SHP77 treated with DMSO at 0.1 percent for 48 hours (cell line): ENCODE measurements at regions not wholly inside any gene's neighbourhood (a gene's known extent, or its start where the extent isn't known, plus 50 kb on each side); places are given as distances from the start of the nearest gene placed in this dataset.
"Not testable (repeated sequence)": the region's sequence is repeated elsewhere in the genome, so short reads cannot be mapped to it uniquely, and the experiment has no call there.

Experiments used
- DNase-seq: peaks from one replicate; lab custom pipeline; 2025; lab: John Stamatoyannopoulos, UW

DNA sequence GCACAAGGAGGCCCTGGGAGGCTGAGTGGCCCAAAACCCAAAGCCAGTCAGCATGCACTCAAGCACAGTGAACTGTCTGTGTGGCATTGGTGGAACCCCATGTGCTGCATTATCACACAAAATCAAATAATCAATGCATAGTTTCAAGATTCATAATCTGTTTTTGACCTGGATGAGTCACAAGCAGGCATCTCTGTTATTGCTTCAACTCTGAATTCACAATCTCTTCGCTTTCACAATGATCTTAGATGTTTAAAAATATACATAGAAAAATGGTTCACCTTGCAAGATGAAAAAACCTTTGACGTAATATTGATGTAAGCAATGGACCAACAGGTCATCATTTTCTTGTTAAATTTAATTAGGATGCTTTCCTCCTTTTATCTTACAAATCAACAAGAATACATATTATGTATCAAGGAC is 455.4 kb downstream of the IRS2 start:
- no peak for DNase-seq

DNA sequence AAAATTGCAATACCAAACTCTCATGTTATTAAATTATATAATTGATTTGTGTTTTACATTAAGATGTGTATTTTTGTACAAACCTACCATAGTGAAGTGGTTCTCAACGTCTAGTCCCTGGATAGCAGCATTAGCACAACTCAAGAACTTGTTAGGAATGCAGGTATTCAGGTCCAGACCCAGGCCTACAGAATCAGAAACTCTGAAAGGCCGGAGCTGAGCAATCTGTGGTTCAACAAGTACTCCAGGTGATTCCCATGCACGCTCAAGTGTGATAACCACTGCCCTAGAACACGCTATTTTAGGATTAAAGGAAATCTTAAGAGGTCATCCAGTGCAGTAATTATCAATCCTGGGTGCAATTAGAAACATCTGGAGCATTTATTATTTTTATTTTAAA is 456.3 kb downstream of the IRS2 start:
- DNase-seq = no peak

DNA sequence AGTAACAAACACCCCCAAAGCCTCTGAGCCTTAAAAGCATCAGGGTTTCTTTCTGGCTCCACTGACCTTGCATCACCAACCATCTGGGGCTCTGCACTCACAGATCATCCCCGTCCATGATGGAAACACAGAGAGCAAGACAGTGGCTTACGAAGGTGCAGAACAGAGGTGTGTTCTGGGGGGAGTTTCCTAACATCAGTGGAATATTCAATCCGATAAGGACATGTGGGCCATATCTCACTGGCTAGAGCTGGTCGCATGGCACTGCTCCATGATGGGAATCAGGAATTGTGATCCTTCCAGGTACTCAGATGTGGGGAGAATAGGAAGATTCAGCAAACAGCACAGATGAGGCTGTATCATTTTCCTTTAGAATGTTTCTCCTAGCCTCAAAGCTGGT is 457.2 kb downstream of the IRS2 start:
- no peak for DNase-seq

DNA sequence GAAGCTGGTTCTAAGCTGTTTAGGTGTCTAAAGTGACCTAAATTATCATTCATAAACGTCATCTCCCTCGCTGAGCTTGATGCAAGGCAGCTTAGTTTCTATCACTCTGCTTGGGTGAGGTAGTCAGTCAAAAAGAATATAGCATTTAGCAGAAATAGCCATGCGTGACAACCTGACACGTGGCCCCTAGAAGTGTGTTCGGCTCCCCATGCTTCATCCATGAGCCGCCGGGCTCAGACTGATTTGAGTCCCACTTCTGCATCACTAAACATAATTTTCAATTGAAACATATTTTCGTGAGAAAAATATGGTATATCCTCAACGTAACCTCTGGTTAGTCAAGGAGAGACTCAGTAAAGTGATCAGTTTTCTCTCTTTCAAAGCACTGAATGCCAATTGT is 459.8 kb downstream of the IRS2 start:
- DNase-seq = no peak

DNA sequence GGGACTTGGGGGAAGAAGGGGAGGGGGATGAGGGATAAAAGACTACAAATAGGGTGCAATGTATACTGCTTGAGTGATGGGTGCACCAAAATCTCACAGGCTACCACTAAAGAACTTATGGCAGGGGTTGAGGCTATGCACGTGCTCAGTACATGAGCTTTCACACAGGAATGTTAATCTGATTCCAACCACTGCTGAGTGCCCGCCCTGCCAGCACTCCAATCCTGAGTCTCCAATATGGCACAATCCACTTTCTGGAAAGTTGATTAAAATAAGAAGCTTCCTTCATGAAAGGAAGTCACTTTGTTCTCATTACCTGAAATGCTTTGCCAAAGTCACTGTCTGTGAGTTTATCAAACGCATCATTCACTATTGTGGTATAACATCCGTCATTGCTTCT is 463.0 kb downstream of the IRS2 start:
- DNase-seq = no peak

DNA sequence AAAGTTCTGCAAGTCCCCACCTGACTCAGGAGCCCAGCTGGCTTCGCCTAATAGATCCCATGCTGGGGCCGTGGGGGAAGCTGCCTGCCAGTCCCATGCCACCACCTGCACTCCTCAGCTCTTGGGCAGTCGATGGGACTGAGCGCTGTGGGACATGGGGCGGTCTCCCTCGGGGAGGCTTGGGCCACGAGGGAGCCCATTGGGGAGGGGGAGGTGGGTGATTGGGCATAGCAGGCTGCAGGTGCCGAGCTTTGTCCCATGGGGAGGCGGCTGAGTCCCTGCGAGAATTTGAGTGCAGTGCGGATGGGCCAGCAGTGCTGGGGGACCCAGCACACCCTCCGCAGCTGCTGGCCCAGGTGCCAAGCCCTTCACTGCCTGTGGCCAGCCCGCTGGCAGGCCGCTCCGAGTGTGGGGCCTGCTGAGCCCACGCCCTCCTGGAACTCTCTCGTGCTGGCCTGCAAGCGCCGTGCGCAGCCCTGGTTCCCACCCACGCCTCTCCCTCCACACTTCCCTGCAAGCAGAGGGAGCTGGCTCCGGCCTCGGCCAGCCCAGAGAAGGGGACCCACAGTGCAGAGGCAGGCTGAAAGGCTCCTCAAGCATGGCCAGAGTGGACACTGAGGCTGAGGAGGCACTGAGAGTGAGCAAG is 467.3 kb downstream of the IRS2 start:
- DNase-seq = no peak

DNA sequence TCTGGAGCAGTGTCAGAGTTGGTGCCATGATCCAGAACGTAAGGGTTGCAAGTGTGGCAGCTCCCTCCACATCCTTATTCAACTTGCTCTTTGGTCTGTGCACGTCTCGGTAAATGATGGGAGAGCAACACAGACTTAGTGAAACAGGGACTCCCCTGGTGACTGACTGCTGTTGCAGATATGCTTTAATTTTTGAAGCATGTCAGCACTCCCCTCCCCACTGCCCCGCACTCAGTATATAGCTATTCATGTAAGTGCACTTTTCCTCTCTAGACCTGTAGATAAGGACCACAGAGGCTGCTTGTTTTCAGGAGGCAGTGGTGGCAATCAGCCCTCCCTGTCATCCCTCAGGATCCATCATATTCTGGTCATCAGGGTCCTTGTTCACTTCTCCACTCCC is 470.9 kb downstream of the IRS2 start:
- DNase-seq = no peak

- no peak for DNase-seq
Measured at GRCh38 chr13:109314101-109314500, 472.3 kb downstream of the IRS2 start.

DNA sequence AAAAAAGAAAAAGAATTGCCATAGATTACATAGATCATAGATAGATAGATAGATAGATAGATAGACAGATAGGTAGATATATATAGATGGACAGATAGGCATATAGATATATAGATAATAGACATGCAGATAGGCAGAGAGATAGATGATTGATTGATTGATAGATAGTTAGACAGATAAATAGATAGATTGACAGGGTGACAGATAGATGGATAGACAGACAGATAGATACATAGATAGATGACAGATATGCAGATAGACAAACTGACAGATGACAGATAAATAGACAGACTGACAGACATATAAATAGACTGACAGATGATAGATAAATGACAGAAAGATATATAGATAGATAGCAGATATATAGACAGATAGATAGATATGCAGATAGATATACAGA is 474.0 kb downstream of the IRS2 start:
- no peak for DNase-seq

DNA sequence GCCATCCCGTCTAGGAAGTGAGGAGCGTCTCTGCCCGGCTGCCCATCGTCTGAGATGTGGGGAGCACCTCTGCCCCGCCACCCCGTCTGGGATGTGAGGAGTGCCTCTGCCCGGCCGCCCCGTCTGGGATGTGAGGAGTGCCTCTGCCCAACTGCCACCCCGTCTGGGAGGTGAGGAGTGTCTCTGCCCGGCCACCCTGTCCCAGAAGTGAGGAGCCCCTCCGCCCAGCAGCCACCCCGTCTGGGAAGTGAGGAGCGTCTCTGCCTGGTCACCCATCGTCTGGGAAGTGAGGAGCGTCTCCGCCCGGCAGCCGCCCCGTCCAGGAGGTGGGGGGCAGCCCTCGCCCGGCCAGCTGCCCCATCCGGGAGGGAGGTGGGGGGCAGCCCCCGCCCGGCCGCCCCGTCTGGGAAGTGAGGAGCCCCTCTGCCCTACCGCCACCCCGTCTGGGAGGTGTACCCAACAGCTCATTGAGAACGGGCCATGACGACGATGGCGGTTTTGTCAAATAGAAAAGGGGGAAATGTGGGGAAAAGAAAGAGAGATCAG is 474.9 kb downstream of the IRS2 start:
- not testable (repeated sequence) for DNase-seq

DNA sequence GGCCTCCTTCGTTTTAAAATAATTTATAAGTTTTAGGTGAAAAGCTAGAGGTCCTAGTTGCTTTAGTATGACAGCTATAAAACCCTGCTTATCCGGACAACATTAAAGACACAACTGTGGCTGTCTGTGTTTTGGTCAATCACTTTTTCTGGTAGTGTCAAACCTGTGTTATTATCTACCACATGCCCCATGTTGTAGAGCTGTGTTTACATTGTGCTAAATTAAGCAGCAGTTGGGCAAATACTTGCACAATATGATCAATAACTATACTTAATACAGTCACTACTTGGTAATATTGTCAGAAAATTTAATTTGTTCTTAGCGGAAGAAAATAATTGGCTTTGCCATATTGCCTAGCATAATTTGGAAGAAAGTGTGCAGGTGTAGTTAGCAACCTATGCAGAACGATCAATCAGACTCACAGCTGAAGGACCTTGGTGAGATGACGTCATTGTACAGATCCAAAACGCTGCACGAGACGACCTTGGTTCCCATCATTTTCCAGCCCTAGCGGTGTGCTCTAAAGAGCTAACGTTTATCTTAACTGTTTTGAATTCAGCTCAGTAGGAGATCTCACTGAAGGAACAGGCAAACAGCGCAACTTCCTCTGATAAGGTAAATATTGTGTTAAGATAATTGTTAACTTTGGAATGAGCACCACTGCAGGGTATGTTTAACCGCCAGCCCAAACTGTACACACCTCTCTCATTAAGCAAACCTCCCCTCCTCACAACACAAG is 476.6 kb downstream of the IRS2 start:
- peak; percentile 93 for DNase-seq

DNA sequence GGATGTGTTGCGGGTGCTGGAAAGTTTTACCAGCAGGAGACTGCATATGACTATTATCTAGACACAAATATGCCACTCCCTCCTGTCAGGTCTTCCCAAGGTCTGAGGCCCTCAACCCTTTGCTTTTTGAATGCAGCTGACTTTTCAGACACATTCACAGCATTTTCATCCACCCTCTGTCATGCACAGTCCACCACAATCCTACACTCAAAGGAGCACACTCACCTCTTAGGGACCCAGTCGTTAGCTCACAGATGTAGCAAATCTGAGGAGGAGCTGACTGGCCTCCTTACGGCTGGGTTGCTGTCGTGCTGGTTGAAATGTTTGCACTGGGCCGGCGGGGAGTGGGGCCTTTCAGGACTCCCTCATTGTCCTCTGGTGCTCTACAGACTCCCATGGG is 479.4 kb downstream of the IRS2 start:
- no peak for DNase-seq

- DNase-seq = no peak
Measured at GRCh38 chr13:109301726-109302125, 484.7 kb downstream of the IRS2 start.

- no peak for DNase-seq
Measured at GRCh38 chr13:109301276-109301675, 485.1 kb downstream of the IRS2 start.

- no peak for DNase-seq
Measured at GRCh38 chr13:109297628-109298027, 488.8 kb downstream of the IRS2 start.

DNA sequence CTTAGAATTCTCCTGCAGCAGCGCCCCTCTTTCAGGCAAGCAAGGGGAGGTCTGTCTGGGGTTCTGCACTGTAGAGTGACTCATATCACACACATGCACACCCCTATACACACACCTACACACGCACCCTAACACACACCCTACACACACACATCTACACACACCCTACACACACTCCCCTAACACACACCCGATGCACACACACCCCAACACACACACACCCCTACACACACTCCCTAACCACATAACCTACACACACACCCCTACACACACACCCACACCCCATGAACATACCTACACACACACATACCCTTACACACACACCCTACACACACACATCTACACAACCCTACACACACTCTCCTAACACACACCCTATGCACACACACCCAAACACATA is 493.2 kb downstream of the IRS2 start:
- no peak for DNase-seq

GRCh38 chr13:109288151-109288709 is 498.2 kb downstream of the IRS2 start:
- DNase-seq = no peak

- no peak for DNase-seq
Measured at GRCh38 chr13:109287553-109287952, 498.8 kb downstream of the IRS2 start.

DNA sequence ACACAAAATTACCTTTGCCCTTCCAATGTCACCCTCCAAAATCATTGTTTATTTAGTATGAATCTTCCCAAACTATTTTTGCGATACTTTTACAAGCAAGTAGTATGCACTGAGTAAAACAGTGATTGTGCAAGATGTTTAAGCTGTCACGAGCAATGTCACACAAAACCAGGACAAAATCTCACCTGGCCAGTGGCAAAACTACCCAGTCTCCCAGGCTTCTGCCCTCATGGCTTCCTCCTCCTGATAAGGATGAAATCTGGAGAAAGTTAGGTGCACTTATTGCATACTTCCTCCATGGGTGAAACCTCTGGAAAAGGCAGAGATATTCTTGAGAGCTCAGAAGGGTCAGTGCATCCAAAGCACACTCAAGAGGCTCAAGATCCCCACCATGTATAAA is 500.8 kb downstream of the IRS2 start:
- no peak for DNase-seq

GRCh38 chr13:109281903-109282635 is 504.3 kb downstream of the IRS2 start:
- no peak for DNase-seq

- no peak for DNase-seq
Measured at GRCh38 chr13:109281017-109281902, 505.1 kb downstream of the IRS2 start.

GRCh38 chr13:109276261-109276660 is 510.1 kb downstream of the IRS2 start:
- no peak for DNase-seq
